Osteoblast (primary cell): ENCODE measurements at regions not wholly inside any gene's neighbourhood (a gene's known extent, or its start where the extent isn't known, plus 50 kb on each side); places are given as distances from the start of the nearest gene placed in this dataset.

Source experiments
- DNase-seq: peaks from one replicate; pipeline ENCODE4 v3.0.0; 2011; ENCODE audit warnings: low spot score, mixed read lengths; ENCODE audit not compliant: insufficient read length; ENCODE audit errors: missing footprints
- H2AFZ ChIP-seq: 2 replicates; pipeline ENCODE4 v1.6.0; 2011; ENCODE audit warnings: mild to moderate bottlenecking, low read length
- H3K27ac ChIP-seq: 2 replicates; pipeline ENCODE4 v1.5.1; 2011; ENCODE audit warnings: mild to moderate bottlenecking, low read depth, low read length, moderate library complexity
- H3K27me3 ChIP-seq: 2 replicates; pipeline ENCODE4 v1.6.0; 2012; ENCODE audit warnings: mild to moderate bottlenecking, control low read depth, inconsistent platforms, low read length, moderate library complexity; ENCODE audit not compliant: insufficient read depth
- H3K36me3 ChIP-seq: 2 replicates; pipeline ENCODE4 v1.5.1; 2011; ENCODE audit warnings: mild to moderate bottlenecking, low read length, control low read depth, moderate library complexity; ENCODE audit not compliant: insufficient read depth
- H3K4me1 ChIP-seq: 2 replicates; pipeline ENCODE4 v1.5.1; 2011; ENCODE audit warnings: mild to moderate bottlenecking, low read length, control low read depth, moderate library complexity; ENCODE audit not compliant: insufficient read depth
- H3K4me2 ChIP-seq: 2 replicates; pipeline ENCODE4 v1.6.0; 2011; ENCODE audit warnings: mild to moderate bottlenecking, low read length; ENCODE audit not compliant: insufficient read depth
- H3K4me3 ChIP-seq: fragments of 200-600 bp; sonication (generic); 3 replicates; pipeline ENCODE4 v1.5.1; 2012; ENCODE audit warnings: mild to moderate bottlenecking, low read length, inconsistent platforms; ENCODE audit not compliant: insufficient read depth
- H3K79me2 ChIP-seq: 2 replicates; pipeline ENCODE4 v1.6.0; 2012; ENCODE audit warnings: mild to moderate bottlenecking, low read length, control low read depth, inconsistent platforms; ENCODE audit not compliant: insufficient read depth
- H3K9me3 ChIP-seq: 2 replicates; pipeline ENCODE4 v1.5.1; 2011; ENCODE audit warnings: low read depth, low read length, control low read depth
- H4K20me1 ChIP-seq: 2 replicates; pipeline ENCODE4 v1.6.0; 2012; ENCODE audit warnings: mild to moderate bottlenecking, low read length, control low read depth; ENCODE audit not compliant: insufficient read depth
- TF ChIP-seq, protein P1 (sequence below): IDR thresholded peaks from 2 replicates; pipeline ENCODE4 v1.5.1; 2011; ENCODE audit warnings: mild to moderate bottlenecking, low read depth, low read length, moderate library complexity; ENCODE audit errors: extremely low read depth

DNA sequence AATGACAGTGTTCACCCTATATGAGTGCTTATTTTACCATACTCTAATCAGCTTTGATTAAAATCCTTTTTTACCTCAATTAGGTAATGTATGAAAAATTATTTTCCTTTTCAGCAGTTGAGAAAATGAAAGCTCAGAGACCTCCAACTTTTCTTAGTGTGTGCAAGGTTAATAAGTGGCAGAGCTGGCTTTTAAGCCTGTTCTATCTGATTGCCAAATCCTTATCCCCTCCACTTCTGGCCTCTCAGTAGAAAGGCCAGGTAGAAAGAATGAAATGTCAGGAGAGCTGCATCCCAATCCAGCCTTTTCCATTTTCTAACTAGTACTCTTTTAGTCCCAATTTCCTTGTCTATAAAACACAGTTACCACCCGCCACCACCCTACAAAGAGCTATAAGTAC is 67.6 kb upstream of the LCLAT1 start:
- no peaks in the 10 kb centered on the region for H3K9me3 ChIP-seq
- DNase-seq: no peak
- peaks cover under 1% of the 10 kb centered on the region for H3K4me1 ChIP-seq
- TF ChIP-seq, protein P1, sequence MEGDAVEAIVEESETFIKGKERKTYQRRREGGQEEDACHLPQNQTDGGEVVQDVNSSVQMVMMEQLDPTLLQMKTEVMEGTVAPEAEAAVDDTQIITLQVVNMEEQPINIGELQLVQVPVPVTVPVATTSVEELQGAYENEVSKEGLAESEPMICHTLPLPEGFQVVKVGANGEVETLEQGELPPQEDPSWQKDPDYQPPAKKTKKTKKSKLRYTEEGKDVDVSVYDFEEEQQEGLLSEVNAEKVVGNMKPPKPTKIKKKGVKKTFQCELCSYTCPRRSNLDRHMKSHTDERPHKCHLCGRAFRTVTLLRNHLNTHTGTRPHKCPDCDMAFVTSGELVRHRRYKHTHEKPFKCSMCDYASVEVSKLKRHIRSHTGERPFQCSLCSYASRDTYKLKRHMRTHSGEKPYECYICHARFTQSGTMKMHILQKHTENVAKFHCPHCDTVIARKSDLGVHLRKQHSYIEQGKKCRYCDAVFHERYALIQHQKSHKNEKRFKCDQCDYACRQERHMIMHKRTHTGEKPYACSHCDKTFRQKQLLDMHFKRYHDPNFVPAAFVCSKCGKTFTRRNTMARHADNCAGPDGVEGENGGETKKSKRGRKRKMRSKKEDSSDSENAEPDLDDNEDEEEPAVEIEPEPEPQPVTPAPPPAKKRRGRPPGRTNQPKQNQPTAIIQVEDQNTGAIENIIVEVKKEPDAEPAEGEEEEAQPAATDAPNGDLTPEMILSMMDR: no peak
- H3K4me3 ChIP-seq: no peak overlapping the region
- no peaks in the 10 kb centered on the region for H4K20me1 ChIP-seq
- H3K27ac ChIP-seq: no peak overlapping the region
- H3K79me2 ChIP-seq: no peaks in the 10 kb centered on the region
- no peaks in the 10 kb centered on the region for H3K36me3 ChIP-seq
- H3K27me3 ChIP-seq: no peaks in the 10 kb centered on the region
- no peak overlapping the region for H2AFZ ChIP-seq
- no peak overlapping the region for H3K4me2 ChIP-seq

- no peak for DNase-seq
- no peaks in the 10 kb centered on the region for H3K27me3 ChIP-seq
- TF ChIP-seq, protein P1: no peak
- H2AFZ ChIP-seq: no peak overlapping the region
- H3K79me2 ChIP-seq: no peaks in the 10 kb centered on the region
- no peak overlapping the region for H3K4me2 ChIP-seq
- H3K27ac ChIP-seq: no peak overlapping the region
- H3K4me3 ChIP-seq: no peak overlapping the region
- no peaks in the 10 kb centered on the region for H4K20me1 ChIP-seq
- H3K36me3 ChIP-seq: no peaks in the 10 kb centered on the region
- no peaks in the 10 kb centered on the region for H3K4me1 ChIP-seq
- H3K9me3 ChIP-seq: no peaks in the 10 kb centered on the region
These were observed 66.2 kb upstream of the LCLAT1 start for GRCh38 chr2:30380824-30381223.

DNA sequence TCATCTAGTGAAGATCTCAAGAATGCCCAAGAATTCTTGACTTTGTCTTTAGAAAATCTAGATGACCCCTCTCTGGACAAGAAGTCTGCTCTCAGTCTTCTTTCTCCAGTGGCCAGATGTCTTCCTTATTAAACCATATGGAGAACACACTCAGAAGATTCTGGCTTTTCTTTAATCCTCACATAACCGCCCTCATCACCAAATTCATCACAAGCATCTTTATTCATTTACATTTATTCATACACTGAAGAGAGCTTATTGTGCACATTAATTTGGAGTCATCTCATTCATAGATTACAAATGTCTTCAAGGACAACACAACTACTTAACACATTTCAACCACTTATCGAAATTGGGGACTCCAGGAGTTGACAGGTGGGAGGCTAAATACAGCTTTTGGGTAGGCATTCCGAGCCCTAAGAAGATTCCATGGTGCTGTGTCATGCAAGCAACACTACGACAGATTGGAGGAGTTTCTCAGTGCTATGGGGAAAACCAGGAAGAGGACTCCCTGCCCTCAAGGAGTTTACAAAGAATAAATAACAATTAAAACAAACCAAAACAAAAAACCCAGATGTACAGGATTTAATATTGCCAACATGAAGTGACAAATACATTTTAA is 64.8 kb upstream of the LCLAT1 start:
- no peaks in the 10 kb centered on the region for H3K79me2 ChIP-seq
- no peaks in the 10 kb centered on the region for H3K27me3 ChIP-seq
- TF ChIP-seq, protein P1: no peak
- no peak for DNase-seq
- no peak overlapping the region for H2AFZ ChIP-seq
- no peaks in the 10 kb centered on the region for H3K36me3 ChIP-seq
- no peaks in the 10 kb centered on the region for H3K9me3 ChIP-seq
- H3K4me3 ChIP-seq: no peak overlapping the region
- no peaks in the 10 kb centered on the region for H3K4me1 ChIP-seq
- no peaks in the 10 kb centered on the region for H4K20me1 ChIP-seq
- H3K27ac ChIP-seq: no peak overlapping the region
- H3K4me2 ChIP-seq: no peak overlapping the region

DNA sequence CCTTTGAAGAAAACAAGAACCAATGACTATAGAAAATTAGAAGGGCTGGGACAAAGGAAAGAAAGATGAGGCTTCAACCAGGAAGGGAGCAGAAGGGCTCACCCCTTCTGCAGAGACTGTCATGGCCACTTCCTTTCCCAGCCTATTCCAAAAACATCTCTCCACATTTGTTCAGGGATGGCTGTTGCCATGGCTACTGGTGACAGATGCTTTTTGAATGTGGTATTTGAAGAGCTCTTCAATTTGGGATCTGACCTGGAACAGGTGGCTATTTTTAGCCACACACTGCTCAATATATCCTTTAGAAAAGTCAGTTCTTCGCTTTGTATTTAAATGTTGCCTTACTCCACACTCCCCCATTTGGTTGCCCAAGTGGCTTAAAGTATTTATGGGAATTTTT is 64.1 kb upstream of the LCLAT1 start:
- no peak overlapping the region for H3K27ac ChIP-seq
- no peaks in the 10 kb centered on the region for H3K4me1 ChIP-seq
- no peak overlapping the region for H3K4me3 ChIP-seq
- H3K4me2 ChIP-seq: no peak overlapping the region
- H3K9me3 ChIP-seq: no peaks in the 10 kb centered on the region
- no peaks in the 10 kb centered on the region for H4K20me1 ChIP-seq
- H3K36me3 ChIP-seq: no peaks in the 10 kb centered on the region
- DNase-seq: no peak
- TF ChIP-seq, protein P1: no peak
- no peaks in the 10 kb centered on the region for H3K79me2 ChIP-seq
- H2AFZ ChIP-seq: no peak overlapping the region
- H3K27me3 ChIP-seq: no peaks in the 10 kb centered on the region
